B cell (primary cell): ENCODE measurements at regions not wholly inside any gene's neighbourhood (a gene's known extent, or its start where the extent isn't known, plus 50 kb on each side); places are given as distances from the start of the nearest gene placed in this dataset.

Source experiments
- ATAC-seq: fragments of 200-7000 bp; cut with Tn5 transposase; one replicate; pipeline ENCODE4 v1.10.0; 2021; ENCODE audit warnings: low read depth, mild to moderate bottlenecking, moderate number of reproducible peaks, moderate library complexity
- CTCF ChIA-PET: fragments of 350-600 bp; sonication (Branson Sonifier 250); formaldehyde crosslinking; loops from one replicate; lab custom pipeline; 2021; ENCODE audit warnings: antibody characterized with exemption, inconsistent platforms; lab: Charles Lee
- POLR2A ChIA-PET: fragments of 350-600 bp; sonication (Branson Sonifier 250); formaldehyde crosslinking; loops from one replicate; lab custom pipeline; 2021; ENCODE audit warnings: antibody characterized with exemption; lab: Charles Lee
- DNase-seq: peaks from one replicate; pipeline ENCODE4 v3.0.0; 2013
- H2AFZ ChIP-seq: 2 replicates; pipeline ENCODE4 v1.6.1; 2012; ENCODE audit warnings: mild to moderate bottlenecking, low read depth, low read length; ENCODE audit not compliant: insufficient read depth, poor library complexity, severe bottlenecking
- H3K27ac ChIP-seq, 2 donors: 1 replicate in 1 of 2; 2 replicates in 1 of 2; pipeline ENCODE4 v1.5.1; 2012 to 2013; ENCODE audit warnings: low read length in 2 of 2, mild to moderate bottlenecking in 2 of 2, moderate library complexity in 1 of 2
- H3K27me3 ChIP-seq, 4 experiments: fragments of 200-600 bp in 1 of 4; sonication (generic) in 1 of 4; replicated peaks in 1 of 4; 1 replicate in 2 of 4; 2 replicates in 2 of 4; pipeline versions ENCODE4 v1.6.1 to v1.7.0; 2013 to 2016; ENCODE audit warnings: low read length in 3 of 4, mild to moderate bottlenecking in 2 of 4, mixed read lengths in 1 of 4, moderate library complexity in 1 of 4; ENCODE audit not compliant: insufficient read depth in 4 of 4, control insufficient read depth in 3 of 4; ENCODE audit errors: control extremely low read depth in 1 of 4
- H3K36me3 ChIP-seq, 2 experiments: replicated peaks in 1 of 2; 1 replicate in 1 of 2; 2 replicates in 1 of 2; pipeline versions ENCODE4 v1.6.1 to v1.7.1; 2013; ENCODE audit warnings: low read length in 1 of 2; ENCODE audit not compliant: insufficient read depth in 2 of 2, control insufficient read depth in 1 of 2; ENCODE audit errors: control extremely low read depth in 1 of 2, extremely low read depth in 1 of 2
- H3K4me1 ChIP-seq, 2 donors: fragments of 200-600 bp in 1 of 2; sonication (generic) in 1 of 2; 1 replicate in 1 of 2; 2 replicates in 1 of 2; pipeline versions ENCODE4 v1.5.1 to v1.6.1; 2013 to 2017; ENCODE audit warnings: low read length in 2 of 2; ENCODE audit not compliant: control insufficient read depth in 2 of 2, insufficient read depth in 2 of 2
- H3K4me2 ChIP-seq: replicated peaks from 2 replicates; pipeline ENCODE3; 2012; ENCODE audit warnings: mild to moderate bottlenecking, low read depth, low read length; ENCODE audit not compliant: poor library complexity, severe bottlenecking
- H3K4me3 ChIP-seq, 5 experiments: fragments of 200-600 bp in 1 of 5; sonication (generic) in 1 of 5; 1 replicate in 3 of 5; 2 replicates in 2 of 5; pipeline versions ENCODE4 v1.5.1 to v1.7.0; 2011 to 2016; ENCODE audit warnings: low read length in 4 of 5, mild to moderate bottlenecking in 4 of 5, low read depth in 2 of 5, control low read depth in 1 of 5, moderate library complexity in 1 of 5; ENCODE audit not compliant: insufficient read depth in 1 of 5; ENCODE audit errors: control extremely low read depth in 1 of 5, extremely low read depth in 1 of 5
- H3K79me2 ChIP-seq: fragments of 200-600 bp; sonication (generic); one replicate; pipeline ENCODE4 v1.6.0; 2016; ENCODE audit warnings: low read length; ENCODE audit not compliant: control insufficient read depth, insufficient read depth
- H3K9ac ChIP-seq: fragments of 200-600 bp; sonication (generic); 2 replicates; pipeline ENCODE4 v1.6.1; 2017; ENCODE audit warnings: mild to moderate bottlenecking, low read length, moderate library complexity
- H3K9me3 ChIP-seq, 3 donors: one replicate each; pipeline versions ENCODE4 v1.6.1 to v1.7.1; 2013; ENCODE audit warnings: low read length in 2 of 3; ENCODE audit not compliant: control insufficient read depth in 2 of 3, insufficient read depth in 1 of 3; ENCODE audit errors: control extremely low read depth in 1 of 3
- H4K20me1 ChIP-seq: 2 replicates; pipeline ENCODE4 v1.6.0; 2012; ENCODE audit warnings: mild to moderate bottlenecking, low read length; ENCODE audit not compliant: insufficient read depth, control insufficient read depth, poor library complexity, severe bottlenecking
- H3K27ac Mint-ChIP-seq: one replicate; pipeline ENCODE4 v1.8.0; 2021; ENCODE audit warnings: mixed read lengths
- H3K27me3 Mint-ChIP-seq: one replicate; pipeline ENCODE4 v1.8.0; 2021; ENCODE audit warnings: mixed read lengths
- H3K4me1 Mint-ChIP-seq: one replicate; pipeline ENCODE4 v1.8.0; 2021; ENCODE audit warnings: mixed read lengths
- H3K4me3 Mint-ChIP-seq: one replicate; pipeline ENCODE4 v1.8.0; 2021; ENCODE audit warnings: mixed read lengths
- H3K9me3 Mint-ChIP-seq: one replicate; pipeline ENCODE4 v1.8.0; 2022; ENCODE audit warnings: mixed read lengths; ENCODE audit not compliant: insufficient read depth
- EZH2 ChIP-seq: IDR thresholded peaks from 2 replicates; pipeline ENCODE4 v1.6.1; 2012; ENCODE audit warnings: borderline replicate concordance, low read depth, mild to moderate bottlenecking, moderate library complexity, low read length; ENCODE audit not compliant: insufficient read depth, poor library complexity, severe bottlenecking
- WGBS: methylation state at CpG from one replicate; pipeline ENCODE4 v1.1.5; 2013; ENCODE audit warnings: missing lambda C conversion rate; ENCODE audit not compliant: insufficient coverage; 5-methylcytosine and 5-hydroxymethylcytosine counted together
- intact Hi-C: fragments of 100-400 bp; cut with micrococcal nuclease; formaldehyde crosslinking; loops from one replicate; pipeline ENCODE4 v1.10.0; 2022
- TF ChIP-seq, protein P1 (sequence below): fragments of 200-600 bp; IDR thresholded peaks from one replicate; pipeline ENCODE4 v1.8.0; 2022; ENCODE audit warnings: antibody characterized with exemption, mild to moderate bottlenecking

DNA sequence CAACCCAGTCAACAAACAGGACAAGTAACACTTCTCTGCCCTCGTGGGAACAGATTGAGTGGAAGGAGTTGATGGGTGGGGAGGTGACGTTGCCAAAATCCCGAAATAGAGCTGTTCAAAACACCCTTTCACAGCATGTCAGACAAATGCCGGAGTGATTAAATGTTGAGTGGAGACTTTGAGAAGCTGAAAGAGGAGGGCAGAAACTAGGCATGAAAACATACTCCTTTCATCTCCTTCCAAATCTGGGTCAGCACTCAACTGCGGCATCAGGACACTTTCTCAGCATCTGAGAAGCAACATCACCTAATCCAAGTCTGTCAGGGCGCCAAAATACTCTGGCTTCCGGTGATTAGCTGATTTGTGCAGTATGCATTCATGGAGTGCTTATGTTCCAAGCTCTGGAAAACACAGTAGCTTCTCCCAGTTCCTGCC, 51.5 kb upstream of the MRI1 start:
- Mint-ChIP-seq H3K9me3 (no peaks in the 10 kb centered on the region), H3K27ac (no peak overlapping the region), H3K4me1 (no peaks in the 10 kb centered on the region), H3K4me3 (no peak overlapping the region), H3K27me3 (peaks cover 29% of the 10 kb centered on the region)
- no peaks in the 10 kb centered on the region for H4K20me1 ChIP-seq
- H3K4me3 ChIP-seq: no peak overlapping the region
- no peak overlapping the region for H3K27ac ChIP-seq
- no peaks in the 10 kb centered on the region for H3K4me1 ChIP-seq
- H3K36me3 ChIP-seq: no peaks in the 10 kb centered on the region
- DNase-seq (no peak), ATAC-seq (no peak)
- no peaks in the 10 kb centered on the region for H3K79me2 ChIP-seq
- peaks cover 2 to 23% (median 3%) of the 10 kb centered on the region in 3 donors for H3K9me3 ChIP-seq
- peaks cover 0 to 5% (median 3%) of the 10 kb centered on the region in 4 experiments for H3K27me3 ChIP-seq
- no CpG with 5 or more reads among the region's 7 CpGs for WGBS
- H3K4me2 ChIP-seq: no peak overlapping the region
- intact Hi-C loops: no loop called here
- H2AFZ ChIP-seq: no peak overlapping the region
- CTCF ChIA-PET: interaction anchor here (0.7 kb wide), 1 partner anchor 651 kb away, joined by 3 read pairs; no protein-coding TSS in a partner anchor
- H3K9ac ChIP-seq: no peak overlapping the region
- POLR2A ChIA-PET: no interaction called here
- no peak for TF ChIP-seq EZH2
- TF ChIP-seq, protein P1, sequence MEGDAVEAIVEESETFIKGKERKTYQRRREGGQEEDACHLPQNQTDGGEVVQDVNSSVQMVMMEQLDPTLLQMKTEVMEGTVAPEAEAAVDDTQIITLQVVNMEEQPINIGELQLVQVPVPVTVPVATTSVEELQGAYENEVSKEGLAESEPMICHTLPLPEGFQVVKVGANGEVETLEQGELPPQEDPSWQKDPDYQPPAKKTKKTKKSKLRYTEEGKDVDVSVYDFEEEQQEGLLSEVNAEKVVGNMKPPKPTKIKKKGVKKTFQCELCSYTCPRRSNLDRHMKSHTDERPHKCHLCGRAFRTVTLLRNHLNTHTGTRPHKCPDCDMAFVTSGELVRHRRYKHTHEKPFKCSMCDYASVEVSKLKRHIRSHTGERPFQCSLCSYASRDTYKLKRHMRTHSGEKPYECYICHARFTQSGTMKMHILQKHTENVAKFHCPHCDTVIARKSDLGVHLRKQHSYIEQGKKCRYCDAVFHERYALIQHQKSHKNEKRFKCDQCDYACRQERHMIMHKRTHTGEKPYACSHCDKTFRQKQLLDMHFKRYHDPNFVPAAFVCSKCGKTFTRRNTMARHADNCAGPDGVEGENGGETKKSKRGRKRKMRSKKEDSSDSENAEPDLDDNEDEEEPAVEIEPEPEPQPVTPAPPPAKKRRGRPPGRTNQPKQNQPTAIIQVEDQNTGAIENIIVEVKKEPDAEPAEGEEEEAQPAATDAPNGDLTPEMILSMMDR: no peak

DNA sequence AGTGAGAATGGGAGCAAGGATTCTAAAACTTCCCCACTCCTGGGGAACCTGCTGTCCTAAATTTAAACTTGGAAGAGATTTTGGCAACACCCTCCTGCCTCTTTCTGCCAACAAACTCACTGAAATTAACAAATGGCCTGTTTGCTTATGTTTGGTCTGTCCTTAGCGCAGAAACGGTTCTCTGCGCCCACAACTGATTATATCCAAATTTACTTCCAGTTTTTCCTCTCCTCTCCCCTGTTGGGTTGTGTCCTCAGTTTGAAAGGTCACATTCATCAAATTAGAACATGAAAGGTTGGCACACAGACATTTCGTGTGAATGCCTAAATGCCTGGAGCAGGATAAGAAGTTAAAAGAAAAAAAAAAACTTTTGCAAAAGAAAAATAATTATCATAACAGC, 56.4 kb upstream of the MRI1 start:
- POLR2A ChIA-PET: no interaction called here
- H3K4me1 ChIP-seq: no peaks in the 10 kb centered on the region

More for the DNA sequence above, 56.4 kb upstream of the MRI1 start:
- H3K27ac Mint-ChIP-seq: no peak overlapping the region
- CTCF ChIA-PET: no interaction called here
- H3K9ac ChIP-seq: no peak overlapping the region
- H3K27me3 ChIP-seq: peaks cover 0 to 5% (median 0%) of the 10 kb centered on the region in 4 experiments
- WGBS: no CpG with 5 or more reads among the region's 4 CpGs
- intact Hi-C loops: no loop called here
- no peak for DNase-seq
- no peaks in the 10 kb centered on the region for H3K4me1 Mint-ChIP-seq
- TF ChIP-seq, protein P1: no peak
- TF ChIP-seq EZH2: no peak
- peaks cover 29% of the 10 kb centered on the region for H3K27me3 Mint-ChIP-seq
- no peaks in the 10 kb centered on the region for H4K20me1 ChIP-seq
- H3K4me2 ChIP-seq: no peak overlapping the region
- H3K9me3 Mint-ChIP-seq: peaks cover 5% of the 10 kb centered on the region
- no peak overlapping the region for H3K27ac ChIP-seq
- H3K4me3 Mint-ChIP-seq: no peak overlapping the region
- H3K79me2 ChIP-seq: no peaks in the 10 kb centered on the region
- ATAC-seq: no peak
- H3K9me3 ChIP-seq: peaks cover 0 to 10% (median 2%) of the 10 kb centered on the region in 3 donors
- H2AFZ ChIP-seq: no peak overlapping the region
- no peak overlapping the region for H3K4me3 ChIP-seq
- H3K36me3 ChIP-seq: no peaks in the 10 kb centered on the region
